ENCODE measurements at regions not wholly inside any gene's neighbourhood (a gene's known extent, or its start where the extent isn't known, plus 50 kb on each side); places are given as distances from the start of the nearest gene placed in this dataset.

DNA sequence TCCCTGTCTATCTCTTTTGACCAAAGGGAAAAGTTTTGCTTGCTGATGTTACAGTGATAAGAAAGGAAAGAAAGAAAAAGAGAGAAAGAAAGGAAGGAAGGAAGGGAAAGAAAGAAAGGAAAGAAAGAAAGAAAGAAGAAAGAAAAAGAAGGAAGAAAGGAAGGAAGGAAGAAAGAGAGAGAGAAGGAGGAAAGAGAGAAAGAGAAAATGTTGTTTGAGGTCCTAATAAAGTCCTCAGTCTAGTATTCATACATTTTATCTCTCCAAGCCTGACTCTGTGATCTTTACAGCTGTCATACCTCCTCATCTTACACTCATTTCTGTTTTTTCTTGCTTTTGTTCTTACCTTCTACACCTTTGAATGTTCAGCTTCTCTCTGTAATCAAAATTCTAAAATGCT, 111.4 kb upstream of the MBNL1 start:
- H3K4me1 ChIP-seq (ENCODE audit: insufficient read depth, low read length) = no peaks in the 10 kb centered on the region
- H3K27me3 ChIP-seq (ENCODE audit: insufficient read depth, low read length) = no peaks in the 10 kb centered on the region

More for the DNA sequence above, 111.4 kb upstream of the MBNL1 start:
- no peak overlapping the region for H4K5ac ChIP-seq (ENCODE audit: insufficient read length, low read depth, low read length)
- H3K36me3 Mint-ChIP-seq (ENCODE audit: insufficient read depth in 1 of 3, low read depth in 3 of 3) = peaks cover 0 to 4% (median 2%) of the 10 kb centered on the region in 3 experiments; a peak in 1 of 7 replicates
- peak overlapping the region in 1 of 3 experiments; percentile 6; a peak in 1 of 7 replicates for H3K27ac Mint-ChIP-seq
- no peak overlapping the region for H2AK5ac ChIP-seq (ENCODE audit: insufficient read length, low read length)
- TF ChIP-seq, protein P1, sequence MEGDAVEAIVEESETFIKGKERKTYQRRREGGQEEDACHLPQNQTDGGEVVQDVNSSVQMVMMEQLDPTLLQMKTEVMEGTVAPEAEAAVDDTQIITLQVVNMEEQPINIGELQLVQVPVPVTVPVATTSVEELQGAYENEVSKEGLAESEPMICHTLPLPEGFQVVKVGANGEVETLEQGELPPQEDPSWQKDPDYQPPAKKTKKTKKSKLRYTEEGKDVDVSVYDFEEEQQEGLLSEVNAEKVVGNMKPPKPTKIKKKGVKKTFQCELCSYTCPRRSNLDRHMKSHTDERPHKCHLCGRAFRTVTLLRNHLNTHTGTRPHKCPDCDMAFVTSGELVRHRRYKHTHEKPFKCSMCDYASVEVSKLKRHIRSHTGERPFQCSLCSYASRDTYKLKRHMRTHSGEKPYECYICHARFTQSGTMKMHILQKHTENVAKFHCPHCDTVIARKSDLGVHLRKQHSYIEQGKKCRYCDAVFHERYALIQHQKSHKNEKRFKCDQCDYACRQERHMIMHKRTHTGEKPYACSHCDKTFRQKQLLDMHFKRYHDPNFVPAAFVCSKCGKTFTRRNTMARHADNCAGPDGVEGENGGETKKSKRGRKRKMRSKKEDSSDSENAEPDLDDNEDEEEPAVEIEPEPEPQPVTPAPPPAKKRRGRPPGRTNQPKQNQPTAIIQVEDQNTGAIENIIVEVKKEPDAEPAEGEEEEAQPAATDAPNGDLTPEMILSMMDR (conservative IDR thresholded peaks at IDR 0.05) = no peak
- no peak overlapping the region for H3K4ac ChIP-seq (ENCODE audit: low read depth, low read length)
- no peak overlapping the region for H2BK15ac ChIP-seq (ENCODE audit: low read depth, low read length)
- no peaks in the 10 kb centered on the region for H3K23me2 ChIP-seq (ENCODE audit: insufficient read length, low read depth, low read length, poor library complexity, severe bottlenecking)
- H3K4me2 ChIP-seq (ENCODE audit: insufficient read depth, insufficient read length, low read length) = no peak overlapping the region
- no peak overlapping the region for H3K27ac ChIP-seq (ENCODE audit: insufficient read length, low read depth, low read length)
- no peak overlapping the region for H4K91ac ChIP-seq (ENCODE audit: insufficient read length, low read depth, low read length)
- no peak overlapping the region for H2AFZ ChIP-seq (ENCODE audit: low read length)
- H2BK120ac ChIP-seq (ENCODE audit: low read depth, low read length, poor library complexity, severe bottlenecking) = no peak overlapping the region
- no peak overlapping the region for H3K4me3 Mint-ChIP-seq
- H3K4me1 Mint-ChIP-seq = no peaks in the 10 kb centered on the region
- no peaks in the 10 kb centered on the region for H3K79me1 ChIP-seq (ENCODE audit: insufficient read depth, low read depth, low read length, poor library complexity, severe bottlenecking)
- no peak overlapping the region for H3K23ac ChIP-seq (ENCODE audit: insufficient read length, low read depth, low read length)
- DNase-seq = no peak
- H2BK5ac ChIP-seq (ENCODE audit: insufficient read length, low read length) = no peak overlapping the region
- no peaks in the 10 kb centered on the region for H3K9me3 Mint-ChIP-seq
- H3K9me3 ChIP-seq (ENCODE audit: control insufficient read depth, low read depth, low read length) = no peaks in the 10 kb centered on the region
- H3K27me3 Mint-ChIP-seq (ENCODE audit: low read depth) = no peaks in the 10 kb centered on the region
- no peak overlapping the region for H3T11ph ChIP-seq (ENCODE audit: low read length)
- no peak overlapping the region for H3K56ac ChIP-seq (ENCODE audit: insufficient read length, low read depth, low read length)
- no peaks in the 10 kb centered on the region for H3K79me2 ChIP-seq (ENCODE audit: insufficient read depth, low read length)
- H2BK20ac ChIP-seq (ENCODE audit: low read depth, low read length, poor library complexity, severe bottlenecking) = no peak overlapping the region
- H4K20me1 ChIP-seq (ENCODE audit: control insufficient read depth, insufficient read depth, insufficient read length) = no peaks in the 10 kb centered on the region
- no peak overlapping the region for H3K18ac ChIP-seq (ENCODE audit: insufficient read length, low read depth, low read length)
- H3K9ac ChIP-seq (ENCODE audit: extremely low read depth, insufficient read length, low read length) = no peak overlapping the region
- H2BK12ac ChIP-seq (ENCODE audit: insufficient read length, low read depth, low read length) = no peak overlapping the region
- H3K14ac ChIP-seq (ENCODE audit: insufficient read depth, low read length) = no peak overlapping the region
- no peak overlapping the region for H4K8ac ChIP-seq (replicated peaks; ENCODE audit: insufficient read length, low read depth, low read length)

All from H9 (cell line).